GM12865 (cell line): ENCODE measurements at regions not wholly inside any gene's neighbourhood (a gene's known extent, or its start where the extent isn't known, plus 50 kb on each side); places are given as distances from the start of the nearest gene placed in this dataset.

Experiments used
- DNase-seq: peaks from one replicate; pipeline ENCODE4 v3.0.0; 2010; ENCODE audit warnings: low read depth
- H3K4me3 ChIP-seq: 2 replicates; pipeline ENCODE4 v1.5.1; 2011; ENCODE audit warnings: mild to moderate bottlenecking, low read depth, low read length, control low read depth
- CTCF ChIP-seq: IDR thresholded peaks from 2 replicates; pipeline ENCODE4 v1.5.1; 2011; ENCODE audit warnings: low read length, control low read depth, low read depth, inconsistent platforms; ENCODE audit not compliant: insufficient read depth; ENCODE audit errors: missing control alignments

GRCh38 chr2:204362581-204362980 is 182.7 kb upstream of the PARD3B start:
- no peak for TF ChIP-seq CTCF
- DNase-seq = no peak
- no peak overlapping the region for H3K4me3 ChIP-seq

GRCh38 chr2:204363513-204363912 is 181.8 kb upstream of the PARD3B start:
- TF ChIP-seq CTCF = no peak
- no peak for DNase-seq
- no peak overlapping the region for H3K4me3 ChIP-seq

- H3K4me3 ChIP-seq = no peak overlapping the region
- no peak for TF ChIP-seq CTCF
- DNase-seq = no peak
Observed at GRCh38 chr2:204364860-204365535, 180.3 kb upstream of the PARD3B start.

GRCh38 chr2:204365811-204366210 is 179.5 kb upstream of the PARD3B start:
- TF ChIP-seq CTCF = no peak
- DNase-seq = no peak
- H3K4me3 ChIP-seq = no peak overlapping the region

- TF ChIP-seq CTCF = no peak
- H3K4me3 ChIP-seq = no peak overlapping the region
- DNase-seq = no peak
Observed at GRCh38 chr2:204367466-204367865, 177.8 kb upstream of the PARD3B start.

GRCh38 chr2:204370172-204370718 is 175.0 kb upstream of the PARD3B start:
- no peak overlapping the region for H3K4me3 ChIP-seq
- no peak for DNase-seq
- no peak for TF ChIP-seq CTCF

GRCh38 chr2:204373942-204374341 is 171.3 kb upstream of the PARD3B start:
- no peak overlapping the region for H3K4me3 ChIP-seq
- TF ChIP-seq CTCF = no peak
- DNase-seq = no peak
